ENCODE measurements at regions not wholly inside any gene's neighbourhood (a gene's known extent, or its start where the extent isn't known, plus 50 kb on each side); places are given as distances from the start of the nearest gene placed in this dataset.

GRCh38 chr13:84127597-84128128 lies 245.4 kb upstream of the SLITRK1 start:
- DNase-seq (ENCODE audit: low spot score in 2 of 2): no peak
- WGBS, 2 donors: 93 to 94% methylated on average over 8 of the region's 8 CpGs
- no peaks in the 10 kb centered on the region for H3K9me3 ChIP-seq
- no peak overlapping the region for H3K4me3 ChIP-seq
- no peaks in the 10 kb centered on the region for H3K36me3 ChIP-seq
- TF ChIP-seq CTCF (IDR thresholded peaks at IDR 0.05) (no peak), EP300 (IDR thresholded peaks at IDR 0.05) (no peak), POLR2A (IDR thresholded peaks at IDR 0.05) (no peak)
- H3K27ac ChIP-seq: no peak overlapping the region
- no peaks in the 10 kb centered on the region for H3K4me1 ChIP-seq
- H3K27me3 ChIP-seq: no peaks in the 10 kb centered on the region

DNA sequence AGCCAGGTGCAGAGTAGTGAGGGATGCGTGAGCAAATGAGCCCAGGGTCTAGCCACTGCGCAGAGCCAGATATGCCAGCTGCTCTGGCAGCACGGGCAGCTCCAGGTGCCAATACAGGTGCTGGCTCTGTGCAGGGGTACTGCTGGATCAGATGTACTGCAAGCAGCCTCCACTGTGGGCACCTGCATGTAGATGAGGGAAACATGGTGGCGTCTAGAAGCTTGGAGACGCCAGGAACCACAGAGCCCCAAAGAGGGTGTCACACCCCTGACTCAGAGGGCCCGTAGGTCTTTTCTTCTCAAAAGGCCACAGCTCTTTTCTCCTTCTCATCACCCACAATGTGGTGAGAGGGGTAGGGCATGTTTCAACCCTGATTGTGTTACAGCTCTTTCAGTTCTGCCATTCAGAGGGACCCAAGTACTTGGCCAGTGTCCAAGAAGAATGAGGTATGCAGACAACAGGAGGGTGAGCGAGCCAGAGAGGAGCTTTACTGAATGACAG lies 244.4 kb upstream of the SLITRK1 start:
- no peaks in the 10 kb centered on the region for H3K27me3 ChIP-seq
- TF ChIP-seq POLR2A (IDR thresholded peaks at IDR 0.05): no peak
- TF ChIP-seq CTCF (IDR thresholded peaks at IDR 0.05): no peak
- no peak for TF ChIP-seq EP300 (IDR thresholded peaks at IDR 0.05)
- H3K27ac ChIP-seq: no peak overlapping the region
- no peaks in the 10 kb centered on the region for H3K36me3 ChIP-seq
- no peak for DNase-seq (ENCODE audit: low spot score in 2 of 2)
- no peak overlapping the region for H3K4me3 ChIP-seq
- no peaks in the 10 kb centered on the region for H3K4me1 ChIP-seq
- no peaks in the 10 kb centered on the region for H3K9me3 ChIP-seq
- 62 to 70% methylated on average over 6 to 7 of the region's 7 CpGs for WGBS, 2 donors

DNA sequence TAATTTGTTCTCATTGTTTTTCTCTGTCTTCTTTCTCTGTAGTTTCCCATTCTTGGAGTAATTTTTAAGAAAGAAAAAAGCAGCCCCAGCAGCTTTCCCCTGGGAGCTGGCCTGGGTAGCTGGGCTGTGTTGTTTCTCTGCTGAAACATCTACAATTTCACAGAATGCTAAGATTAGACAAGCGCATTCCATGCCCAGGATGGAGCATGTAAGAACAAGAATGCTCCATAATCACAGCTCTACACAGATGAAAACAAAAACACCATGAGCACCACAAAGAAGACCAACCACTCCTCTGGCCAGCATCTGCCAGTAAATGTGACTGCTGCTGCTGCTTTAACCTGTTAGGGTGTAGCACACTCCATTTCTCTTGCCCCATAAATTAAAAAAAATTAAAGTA lies 239.2 kb upstream of the SLITRK1 start:
- Histone ChIP-seq H3K36me3 (no peaks in the 10 kb centered on the region), H3K4me3 (no peak overlapping the region), H3K9me3 (no peaks in the 10 kb centered on the region), H3K27me3 (no peaks in the 10 kb centered on the region), H3K27ac (no peak overlapping the region), H3K4me1 (no peaks in the 10 kb centered on the region)
- no peak for DNase-seq (ENCODE audit: low spot score in 2 of 2)
- WGBS, 2 donors: 49 to 56% methylated on average over 1 of the region's 1 CpG
- no peak for TF ChIP-seq EP300 (IDR thresholded peaks at IDR 0.05)
- TF ChIP-seq POLR2A (IDR thresholded peaks at IDR 0.05): no peak
- no peak for TF ChIP-seq CTCF (IDR thresholded peaks at IDR 0.05)

GRCh38 chr13:84118839-84119409 lies 236.7 kb upstream of the SLITRK1 start:
- 13 to 23% methylated on average over 2 of the region's 2 CpGs for WGBS, 2 donors

More at GRCh38 chr13:84118839-84119409, 236.7 kb upstream of the SLITRK1 start:
- H3K36me3 ChIP-seq: no peaks in the 10 kb centered on the region
- H3K4me1 ChIP-seq: no peaks in the 10 kb centered on the region
- no peak for DNase-seq (ENCODE audit: low spot score in 2 of 2)
- H3K27me3 ChIP-seq: no peaks in the 10 kb centered on the region
- no peak overlapping the region for H3K4me3 ChIP-seq
- TF ChIP-seq POLR2A (IDR thresholded peaks at IDR 0.05) (no peak), CTCF (IDR thresholded peaks at IDR 0.05) (no peak), EP300 (IDR thresholded peaks at IDR 0.05) (no peak)
- H3K27ac ChIP-seq: no peak overlapping the region
- H3K9me3 ChIP-seq: no peaks in the 10 kb centered on the region

Data from tibial nerve (tissue), 4 donors.